ENCODE measurements at regions not wholly inside any gene's neighbourhood (a gene's known extent, or its start where the extent isn't known, plus 50 kb on each side); places are given as distances from the start of the nearest gene placed in this dataset.
A peak's percentile ranks its signal among the peaks of the same experiment; 100 is the strongest.
"Not testable (repeated sequence)": the region's sequence is repeated elsewhere in the genome, so short reads cannot be mapped to it uniquely, and the experiment has no call there.

GRCh38 chr7:41439515-41439879 is 263.4 kb downstream of the INHBA start:
- Histone ChIP-seq H3K27ac (ENCODE audit: low read depth, low read length) (no peak overlapping the region), H3K27me3 (ENCODE audit: insufficient read depth, low read length) (no peaks in the 10 kb centered on the region), H3K36me3 (ENCODE audit: insufficient read depth, low read length) (no peaks in the 10 kb centered on the region), H3K4me1 (ENCODE audit: insufficient read depth, low read length) (peaks cover 4% of the 10 kb centered on the region), H4K20me1 (ENCODE audit: insufficient read depth, low read length) (no peaks in the 10 kb centered on the region), H2AFZ (ENCODE audit: low read length) (peak overlapping the region; percentile 44), H3K79me2 (ENCODE audit: insufficient read depth, low read length) (no peaks in the 10 kb centered on the region), H3K9me3 (ENCODE audit: low read depth, low read length) (no peaks in the 10 kb centered on the region), H3K4me2 (ENCODE audit: insufficient read depth, low read length) (no peak overlapping the region), H3K4me3 (ENCODE audit: insufficient read depth, low read length) (no peak overlapping the region)
- TF ChIP-seq CTCF (IDR thresholded peaks at IDR 0.05; ENCODE audit: extremely low read depth, low read depth, low read length), result no peak
- DNase-seq (ENCODE audit: insufficient read length, low spot score, missing footprints), result no peak

- H4K20me1 ChIP-seq (ENCODE audit: insufficient read depth, low read length), result no peaks in the 10 kb centered on the region
- H3K4me3 ChIP-seq (ENCODE audit: insufficient read depth, low read length), result no peak overlapping the region
- peak overlapping the region; percentile 44 for H2AFZ ChIP-seq (ENCODE audit: low read length)
- H3K27ac ChIP-seq (ENCODE audit: low read depth, low read length), result no peak overlapping the region
- TF ChIP-seq CTCF (IDR thresholded peaks at IDR 0.05; ENCODE audit: extremely low read depth, low read depth, low read length), result no peak
- no peak overlapping the region for H3K4me2 ChIP-seq (ENCODE audit: insufficient read depth, low read length)
- no peaks in the 10 kb centered on the region for H3K36me3 ChIP-seq (ENCODE audit: insufficient read depth, low read length)
- no peaks in the 10 kb centered on the region for H3K27me3 ChIP-seq (ENCODE audit: insufficient read depth, low read length)
- no peaks in the 10 kb centered on the region for H3K9me3 ChIP-seq (ENCODE audit: low read depth, low read length)
- no peaks in the 10 kb centered on the region for H3K79me2 ChIP-seq (ENCODE audit: insufficient read depth, low read length)
- no peak for DNase-seq (ENCODE audit: insufficient read length, low spot score, missing footprints)
- peaks cover 4% of the 10 kb centered on the region for H3K4me1 ChIP-seq (ENCODE audit: insufficient read depth, low read length)
These were observed 264.0 kb downstream of the INHBA start for GRCh38 chr7:41438705-41439514.

GRCh38 chr7:41437257-41438196 is 265.4 kb downstream of the INHBA start:
- no peak overlapping the region for H3K27ac ChIP-seq (ENCODE audit: low read depth, low read length)
- no peak overlapping the region for H3K4me2 ChIP-seq (ENCODE audit: insufficient read depth, low read length)
- no peak for DNase-seq (ENCODE audit: insufficient read length, low spot score, missing footprints)
- TF ChIP-seq CTCF (IDR thresholded peaks at IDR 0.05; ENCODE audit: extremely low read depth, low read depth, low read length), result no peak
- H4K20me1 ChIP-seq (ENCODE audit: insufficient read depth, low read length), result no peaks in the 10 kb centered on the region
- peaks cover 4% of the 10 kb centered on the region for H3K4me1 ChIP-seq (ENCODE audit: insufficient read depth, low read length)
- no peaks in the 10 kb centered on the region for H3K36me3 ChIP-seq (ENCODE audit: insufficient read depth, low read length)
- H3K4me3 ChIP-seq (ENCODE audit: insufficient read depth, low read length), result no peak overlapping the region
- H3K9me3 ChIP-seq (ENCODE audit: low read depth, low read length), result no peaks in the 10 kb centered on the region
- no peaks in the 10 kb centered on the region for H3K79me2 ChIP-seq (ENCODE audit: insufficient read depth, low read length)
- no peak overlapping the region for H2AFZ ChIP-seq (ENCODE audit: low read length)
- no peaks in the 10 kb centered on the region for H3K27me3 ChIP-seq (ENCODE audit: insufficient read depth, low read length)

DNA sequence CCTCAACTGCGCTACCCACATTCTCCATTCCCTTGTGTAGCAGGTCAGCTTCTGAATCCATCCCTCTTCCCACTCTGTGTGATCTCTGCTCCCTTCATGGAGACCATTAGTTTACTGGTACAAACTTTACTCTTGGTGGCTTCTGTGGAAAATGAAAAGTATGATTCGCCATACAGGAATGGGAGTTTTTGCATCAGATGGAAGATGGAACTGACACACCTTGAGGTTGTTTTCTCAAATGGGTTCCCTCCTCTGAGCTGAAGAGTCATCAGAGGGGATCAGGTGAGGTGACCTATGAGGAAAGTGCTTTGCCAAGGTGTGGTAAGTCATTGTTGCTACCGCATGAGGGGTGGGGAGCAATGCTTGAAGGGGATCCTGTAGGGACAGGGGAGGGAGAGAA is 266.8 kb downstream of the INHBA start:
- Histone ChIP-seq H3K27ac (ENCODE audit: low read depth, low read length) (no peak overlapping the region), H3K4me2 (ENCODE audit: insufficient read depth, low read length) (no peak overlapping the region), H3K4me1 (ENCODE audit: insufficient read depth, low read length) (peaks cover 4% of the 10 kb centered on the region), H3K9me3 (ENCODE audit: low read depth, low read length) (no peaks in the 10 kb centered on the region), H3K36me3 (ENCODE audit: insufficient read depth, low read length) (no peaks in the 10 kb centered on the region), H2AFZ (ENCODE audit: low read length) (no peak overlapping the region), H3K4me3 (ENCODE audit: insufficient read depth, low read length) (no peak overlapping the region), H3K27me3 (ENCODE audit: insufficient read depth, low read length) (no peaks in the 10 kb centered on the region), H4K20me1 (ENCODE audit: insufficient read depth, low read length) (no peaks in the 10 kb centered on the region), H3K79me2 (ENCODE audit: insufficient read depth, low read length) (no peaks in the 10 kb centered on the region)
- TF ChIP-seq CTCF (IDR thresholded peaks at IDR 0.05; ENCODE audit: extremely low read depth, low read depth, low read length), result no peak
- no peak for DNase-seq (ENCODE audit: insufficient read length, low spot score, missing footprints)

DNA sequence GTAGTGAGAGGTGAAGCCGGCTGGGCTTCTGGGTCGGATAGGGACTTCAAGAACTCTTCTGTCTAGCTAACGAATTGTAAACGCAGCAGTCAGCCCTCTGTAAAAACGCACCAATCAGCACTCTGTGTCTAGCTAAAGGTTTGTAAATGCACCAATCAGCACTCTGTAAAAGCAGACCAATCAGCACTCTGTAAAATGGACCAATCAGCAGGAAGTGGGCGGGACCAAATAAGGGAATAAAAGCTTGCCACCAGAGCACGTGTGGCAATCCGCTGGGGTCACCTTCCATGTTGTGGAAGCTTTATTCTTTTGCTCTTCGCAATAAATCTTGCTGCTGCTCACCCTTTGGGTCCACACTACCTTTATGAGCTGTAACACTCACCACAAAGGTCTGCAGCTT is 267.9 kb downstream of the INHBA start:
- H3K36me3 ChIP-seq (ENCODE audit: insufficient read depth, low read length); H4K20me1 ChIP-seq (ENCODE audit: insufficient read depth, low read length); H3K4me3 ChIP-seq (ENCODE audit: insufficient read depth, low read length); H3K27me3 ChIP-seq (ENCODE audit: insufficient read depth, low read length); H3K79me2 ChIP-seq (ENCODE audit: insufficient read depth, low read length); H3K27ac ChIP-seq (ENCODE audit: low read depth, low read length); H3K4me2 ChIP-seq (ENCODE audit: insufficient read depth, low read length); DNase-seq (ENCODE audit: insufficient read length, low spot score, missing footprints); H3K4me1 ChIP-seq (ENCODE audit: insufficient read depth, low read length); H2AFZ ChIP-seq (ENCODE audit: low read length); H3K9me3 ChIP-seq (ENCODE audit: low read depth, low read length): not testable (repeated sequence)

Measured in osteoblast (primary cell).